SK-N-SH (cell line): ENCODE measurements at regions not wholly inside any gene's neighbourhood (a gene's known extent, or its start where the extent isn't known, plus 50 kb on each side); places are given as distances from the start of the nearest gene placed in this dataset.

Experiments
- CTCF ChIA-PET: fragments of 300-600, 350-600 bp; formaldehyde crosslinking; extraction: SDS; loops from one replicate; lab custom pipeline; 2021; lab: Yijun Ruan, JAX
- POLR2A ChIA-PET: fragments of 350-600 bp; sonication (Branson Sonifier 250); formaldehyde crosslinking; extraction: SDS; loops from one replicate; lab custom pipeline; 2020; ENCODE audit warnings: antibody characterized with exemption, inconsistent platforms; lab: Yijun Ruan, JAX
- DNase-seq: peaks from one replicate; pipeline ENCODE4 v3.0.0; 2012
- H2AFZ ChIP-seq: fragments of 200-600 bp; sonication (generic); 2 replicates; pipeline ENCODE4 v1.8.1; 2016; ENCODE audit warnings: antibody characterized with exemption, mild to moderate bottlenecking, low read depth
- H3F3A ChIP-seq: fragments of 200-600 bp; sonication (generic); replicated peaks from 2 replicates; pipeline ENCODE3; 2016; ENCODE audit warnings: antibody characterized with exemption, mild to moderate bottlenecking; ENCODE audit not compliant: insufficient read depth
- H3K27ac ChIP-seq, 2 experiments: fragments of 200-500 bp in 1 of 2; fragments of 200-600 bp in 1 of 2; sonication (Bioruptor generic) in 1 of 2; sonication (generic), shearing (Covaris generic) in 1 of 2; 2 replicates each; pipeline versions ENCODE4 v1.5.1 to v1.6.1; 2014 to 2016; ENCODE audit warnings: low read depth in 2 of 2, inconsistent platforms in 1 of 2, low read length in 1 of 2, mild to moderate bottlenecking in 1 of 2, mixed read lengths in 1 of 2
- H3K27me3 ChIP-seq: fragments of 200-600 bp; sonication (generic), shearing (Covaris generic); 2 replicates; pipeline ENCODE4 v1.6.1; 2016; ENCODE audit warnings: mixed run types; ENCODE audit not compliant: insufficient read depth
- H3K36me3 ChIP-seq, 2 experiments: fragments of 200-500 bp in 1 of 2; fragments of 200-600 bp in 1 of 2; sonication (Bioruptor generic) in 1 of 2; sonication (generic) in 1 of 2; replicated peaks in 1 of 2; 2 replicates each; pipeline versions ENCODE3 to v1.5.1; 2014 to 2016; ENCODE audit warnings: low read length in 1 of 2, mild to moderate bottlenecking in 1 of 2; ENCODE audit not compliant: insufficient read depth in 2 of 2, control insufficient read depth in 1 of 2
- H3K4me1 ChIP-seq, 2 experiments: fragments of 200-500 bp in 1 of 2; fragments of 200-600 bp in 1 of 2; sonication (Bioruptor generic) in 1 of 2; sonication (generic), shearing (Covaris generic) in 1 of 2; 2 replicates each; pipeline versions ENCODE4 v1.5.1 to v1.6.1; 2014 to 2016; ENCODE audit warnings: low read depth in 1 of 2, low read length in 1 of 2, mixed run types in 1 of 2; ENCODE audit not compliant: insufficient read depth in 2 of 2, control insufficient read depth in 1 of 2
- H3K4me2 ChIP-seq: fragments of 200-600 bp; sonication (generic), shearing (Covaris generic); 2 replicates; pipeline ENCODE4 v1.6.1; 2017; ENCODE audit warnings: mixed run types
- H3K4me3 ChIP-seq, 2 experiments: fragments of 200-500 bp in 1 of 2; fragments of 200-600 bp in 1 of 2; sonication (Bioruptor generic) in 1 of 2; sonication (generic), shearing (Covaris generic) in 1 of 2; 2 replicates each; pipeline versions ENCODE4 v1.5.1 to v1.8.1; 2014 to 2016; ENCODE audit warnings: low read depth in 2 of 2, inconsistent platforms in 1 of 2, low read length in 1 of 2, mild to moderate bottlenecking in 1 of 2, mixed read lengths in 1 of 2, moderate library complexity in 1 of 2
- H3K79me2 ChIP-seq: fragments of 200-600 bp; sonication (generic); 2 replicates; pipeline ENCODE4 v1.8.1; 2017; ENCODE audit warnings: mild to moderate bottlenecking; ENCODE audit not compliant: insufficient read depth
- H3K9ac ChIP-seq: fragments of 200-600 bp; sonication (generic); 2 replicates; pipeline ENCODE4 v1.6.1; 2017; ENCODE audit warnings: mixed run types
- H3K9me2 ChIP-seq: fragments of 200-600 bp; sonication (generic); 2 replicates; pipeline ENCODE4 v1.6.1; 2017; ENCODE audit warnings: mixed run types
- H3K9me3 ChIP-seq: fragments of 200-600 bp; sonication (generic); 2 replicates; pipeline ENCODE4 v1.6.1; 2017; ENCODE audit warnings: mixed run types, mild to moderate bottlenecking, moderate library complexity
- H4K20me1 ChIP-seq: fragments of 200-600 bp; sonication (generic); 2 replicates; pipeline ENCODE4 v1.6.1; 2017; ENCODE audit warnings: mild to moderate bottlenecking, mixed run types; ENCODE audit not compliant: insufficient read depth
- ELF1 ChIP-seq: IDR thresholded peaks from 2 replicates; pipeline ENCODE4 v1.4.0; 2012
- EZH2phosphoT487 ChIP-seq: fragments of 200-600 bp; sonication (generic); IDR thresholded peaks from 2 replicates; pipeline ENCODE4 v1.6.1; 2017; ENCODE audit warnings: low read depth, mixed run types, mild to moderate bottlenecking, antibody characterized with exemption, moderate library complexity, borderline replicate concordance
- FOSL2 ChIP-seq: IDR thresholded peaks from 2 replicates; pipeline ENCODE4 v1.4.0; 2012; ENCODE audit warnings: low read depth, mild to moderate bottlenecking, moderate library complexity, borderline replicate concordance
- FOXM1 ChIP-seq: IDR thresholded peaks from 2 replicates; pipeline ENCODE4 v1.4.0; 2012; ENCODE audit warnings: low read depth, mild to moderate bottlenecking
- GABPA ChIP-seq: IDR thresholded peaks from 2 replicates; pipeline ENCODE4 v1.4.0; 2012; ENCODE audit warnings: low read depth, mild to moderate bottlenecking
- MXI1 ChIP-seq: IDR thresholded peaks from 2 replicates; pipeline ENCODE4 v1.6.1; 2012; ENCODE audit warnings: mild to moderate bottlenecking, low read depth, low read length, improper control_type of control experiment
- NRF1 ChIP-seq: IDR thresholded peaks from 2 replicates; pipeline ENCODE4 v1.6.1; 2012; ENCODE audit warnings: low read depth, mild to moderate bottlenecking, low read length
- POLR2AphosphoS5 ChIP-seq: IDR thresholded peaks from 2 replicates; pipeline ENCODE4 v1.6.1; 2012; ENCODE audit warnings: low read depth, low read length
- RCOR1 ChIP-seq: fragments of 150-350 bp; IDR thresholded peaks from 2 replicates; pipeline ENCODE4 v1.6.1; 2017; ENCODE audit warnings: antibody characterized with exemption, low read length
- TAF1 ChIP-seq: IDR thresholded peaks from 2 replicates; pipeline ENCODE4 v1.6.1; 2012; ENCODE audit warnings: low read depth, mild to moderate bottlenecking, low read length, moderate library complexity, borderline replicate concordance
- YY1 ChIP-seq: IDR thresholded peaks from 2 replicates; pipeline ENCODE4 v1.4.0; 2012; ENCODE audit warnings: low read depth, mild to moderate bottlenecking
- WGBS: methylation state at CpG from one replicate; pipeline ENCODE4 v1.1.6; 2017; ENCODE audit warnings: low lambda C conversion rate; 5-methylcytosine and 5-hydroxymethylcytosine counted together
- TF ChIP-seq, protein P1 (sequence below): IDR thresholded peaks from 2 replicates; pipeline ENCODE4 v1.4.0; 2012; ENCODE audit warnings: low read depth, borderline replicate concordance
- TF ChIP-seq, protein P2 (sequence below): fragments of 150-350 bp; IDR thresholded peaks from 2 replicates; pipeline ENCODE4 v1.6.1; 2016; ENCODE audit warnings: mild to moderate bottlenecking, low read depth, low read length
- TF ChIP-seq, protein P3 (sequence below): IDR thresholded peaks from 2 replicates; pipeline ENCODE4 v1.4.0; 2012; ENCODE audit warnings: low read depth, borderline replicate concordance
- TF ChIP-seq, protein P4 (sequence below): fragments of 200-600 bp; sonication (generic); IDR thresholded peaks from 2 replicates; pipeline ENCODE4 v1.6.1; 2017; ENCODE audit warnings: antibody characterized with exemption, mild to moderate bottlenecking, moderate library complexity

DNA sequence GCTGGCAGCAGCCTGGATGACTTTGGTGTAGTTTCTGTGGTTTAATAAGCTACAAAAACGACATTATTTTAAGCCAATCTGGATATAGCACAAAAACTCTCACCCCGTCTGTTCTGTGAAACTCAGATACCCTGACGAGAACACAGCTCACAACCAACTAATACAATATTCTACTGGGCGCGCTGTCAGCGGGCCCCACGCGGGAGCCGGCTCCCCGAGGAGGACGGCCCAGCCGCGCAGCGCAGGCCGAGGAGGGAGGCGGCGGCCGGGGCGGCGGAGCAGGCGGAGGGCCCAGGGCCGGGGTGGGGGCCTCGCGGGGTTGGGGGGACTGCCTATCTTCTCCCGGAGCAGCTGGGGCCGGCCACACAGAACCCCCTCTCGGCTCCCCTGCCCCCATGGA lies 87.2 kb upstream of the POU3F1 start:
- H2AFZ ChIP-seq: no peak overlapping the region
- no peak for DNase-seq

More for the DNA sequence above, 87.2 kb upstream of the POU3F1 start:
- Histone ChIP-seq H3K9ac (no peak overlapping the region), H3K9me3 (no peaks in the 10 kb centered on the region), H3K27ac (no peak overlapping the region), H3K36me3 (no peaks in the 10 kb centered on the region), H3K79me2 (no peaks in the 10 kb centered on the region), H3F3A (no peaks in the 10 kb centered on the region), H3K4me1 (peaks cover 0 to 6% of the 10 kb centered on the region in 2 experiments; a peak in 1 of 4 replicates), H3K4me3 (no peak overlapping the region), H3K9me2 (no peaks in the 10 kb centered on the region), H4K20me1 (no peaks in the 10 kb centered on the region), H3K27me3 (peaks cover 4% of the 10 kb centered on the region; the same call in 1 of the 2 replicates), H3K4me2 (no peak overlapping the region)
- ChIA-PET CTCF (no interaction called here), POLR2A (interaction anchor here (1.1 kb wide), 1 partner anchor 11 kb away, joined by 3 read pairs; no protein-coding TSS in a partner anchor)
- TF ChIP-seq GABPA (no peak), NRF1 (no peak), YY1 (no peak), FOSL2 (no peak), EZH2phosphoT487 (no peak), MXI1 (no peak), FOXM1 (no peak), RCOR1 (no peak), ELF1 (no peak), POLR2AphosphoS5 (no peak), TAF1 (no peak)
- TF ChIP-seq, protein P1, sequence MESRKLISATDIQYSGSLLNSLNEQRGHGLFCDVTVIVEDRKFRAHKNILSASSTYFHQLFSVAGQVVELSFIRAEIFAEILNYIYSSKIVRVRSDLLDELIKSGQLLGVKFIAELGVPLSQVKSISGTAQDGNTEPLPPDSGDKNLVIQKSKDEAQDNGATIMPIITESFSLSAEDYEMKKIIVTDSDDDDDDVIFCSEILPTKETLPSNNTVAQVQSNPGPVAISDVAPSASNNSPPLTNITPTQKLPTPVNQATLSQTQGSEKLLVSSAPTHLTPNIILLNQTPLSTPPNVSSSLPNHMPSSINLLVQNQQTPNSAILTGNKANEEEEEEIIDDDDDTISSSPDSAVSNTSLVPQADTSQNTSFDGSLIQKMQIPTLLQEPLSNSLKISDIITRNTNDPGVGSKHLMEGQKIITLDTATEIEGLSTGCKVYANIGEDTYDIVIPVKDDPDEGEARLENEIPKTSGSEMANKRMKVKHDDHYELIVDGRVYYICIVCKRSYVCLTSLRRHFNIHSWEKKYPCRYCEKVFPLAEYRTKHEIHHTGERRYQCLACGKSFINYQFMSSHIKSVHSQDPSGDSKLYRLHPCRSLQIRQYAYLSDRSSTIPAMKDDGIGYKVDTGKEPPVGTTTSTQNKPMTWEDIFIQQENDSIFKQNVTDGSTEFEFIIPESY: no peak
- TF ChIP-seq, protein P2, sequence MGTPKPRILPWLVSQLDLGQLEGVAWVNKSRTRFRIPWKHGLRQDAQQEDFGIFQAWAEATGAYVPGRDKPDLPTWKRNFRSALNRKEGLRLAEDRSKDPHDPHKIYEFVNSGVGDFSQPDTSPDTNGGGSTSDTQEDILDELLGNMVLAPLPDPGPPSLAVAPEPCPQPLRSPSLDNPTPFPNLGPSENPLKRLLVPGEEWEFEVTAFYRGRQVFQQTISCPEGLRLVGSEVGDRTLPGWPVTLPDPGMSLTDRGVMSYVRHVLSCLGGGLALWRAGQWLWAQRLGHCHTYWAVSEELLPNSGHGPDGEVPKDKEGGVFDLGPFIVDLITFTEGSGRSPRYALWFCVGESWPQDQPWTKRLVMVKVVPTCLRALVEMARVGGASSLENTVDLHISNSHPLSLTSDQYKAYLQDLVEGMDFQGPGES: no peak
- TF ChIP-seq, protein P3, sequence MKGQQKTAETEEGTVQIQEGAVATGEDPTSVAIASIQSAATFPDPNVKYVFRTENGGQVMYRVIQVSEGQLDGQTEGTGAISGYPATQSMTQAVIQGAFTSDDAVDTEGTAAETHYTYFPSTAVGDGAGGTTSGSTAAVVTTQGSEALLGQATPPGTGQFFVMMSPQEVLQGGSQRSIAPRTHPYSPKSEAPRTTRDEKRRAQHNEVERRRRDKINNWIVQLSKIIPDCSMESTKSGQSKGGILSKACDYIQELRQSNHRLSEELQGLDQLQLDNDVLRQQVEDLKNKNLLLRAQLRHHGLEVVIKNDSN: no peak
- TF ChIP-seq, protein P4, sequence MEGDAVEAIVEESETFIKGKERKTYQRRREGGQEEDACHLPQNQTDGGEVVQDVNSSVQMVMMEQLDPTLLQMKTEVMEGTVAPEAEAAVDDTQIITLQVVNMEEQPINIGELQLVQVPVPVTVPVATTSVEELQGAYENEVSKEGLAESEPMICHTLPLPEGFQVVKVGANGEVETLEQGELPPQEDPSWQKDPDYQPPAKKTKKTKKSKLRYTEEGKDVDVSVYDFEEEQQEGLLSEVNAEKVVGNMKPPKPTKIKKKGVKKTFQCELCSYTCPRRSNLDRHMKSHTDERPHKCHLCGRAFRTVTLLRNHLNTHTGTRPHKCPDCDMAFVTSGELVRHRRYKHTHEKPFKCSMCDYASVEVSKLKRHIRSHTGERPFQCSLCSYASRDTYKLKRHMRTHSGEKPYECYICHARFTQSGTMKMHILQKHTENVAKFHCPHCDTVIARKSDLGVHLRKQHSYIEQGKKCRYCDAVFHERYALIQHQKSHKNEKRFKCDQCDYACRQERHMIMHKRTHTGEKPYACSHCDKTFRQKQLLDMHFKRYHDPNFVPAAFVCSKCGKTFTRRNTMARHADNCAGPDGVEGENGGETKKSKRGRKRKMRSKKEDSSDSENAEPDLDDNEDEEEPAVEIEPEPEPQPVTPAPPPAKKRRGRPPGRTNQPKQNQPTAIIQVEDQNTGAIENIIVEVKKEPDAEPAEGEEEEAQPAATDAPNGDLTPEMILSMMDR: no peak
- 32% methylated on average over 27 of the region's 27 CpGs for WGBS
